Prostate gland (tissue), 2 donors: ENCODE measurements at regions not wholly inside any gene's neighbourhood (a gene's known extent, or its start where the extent isn't known, plus 50 kb on each side); places are given as distances from the start of the nearest gene placed in this dataset.

Experiments used
- CTCF ChIP-seq, 4 experiments: fragments of 200-600 bp in 2 of 4; fragments of 450-650 bp in 2 of 4; sonication (generic) in 2 of 4; IDR thresholded peaks; 1 replicate in 3 of 4; 2 replicates in 1 of 4; pipeline ENCODE4 v1.5.1; 2016 to 2019; ENCODE audit warnings: antibody characterized with exemption in 4 of 4, mild to moderate bottlenecking in 2 of 4, moderate library complexity in 2 of 4
- POLR2A ChIP-seq: fragments of 450-650 bp; IDR thresholded peaks from one replicate; pipeline ENCODE4 v1.6.1; 2016; ENCODE audit warnings: antibody characterized with exemption, mild to moderate bottlenecking
- POLR2AphosphoS5 ChIP-seq: sonication (generic); formaldehyde crosslinking; IDR thresholded peaks from one replicate; pipeline ENCODE4 v1.6.1; 2017; ENCODE audit warnings: antibody characterized with exemption

- TF ChIP-seq CTCF (IDR thresholded peaks at IDR 0.05) (no peak), POLR2AphosphoS5 (no peak), POLR2A (no peak)
These were observed 568.5 kb upstream of the JAG1 start for GRCh38 chr20:11242320-11242719.
